ENCODE measurements at regions not wholly inside any gene's neighbourhood (a gene's known extent, or its start where the extent isn't known, plus 50 kb on each side); places are given as distances from the start of the nearest gene placed in this dataset.

GRCh38 chr13:60944016-60944415 lies 471.6 kb downstream of the PCDH20 start:
- no peaks in the 10 kb centered on the region for H3K79me1 ChIP-seq (ENCODE audit: low read depth, low read length)
- no peak overlapping the region for H3K27ac ChIP-seq (ENCODE audit: low read depth, low read length)
- ChIA-PET CTCF (ENCODE audit: partially characterized antibody) (no interaction called here), POLR2A (ENCODE audit: partially characterized antibody) (no interaction called here)
- H3K79me2 ChIP-seq (ENCODE audit: control insufficient read depth in 1 of 2, insufficient read depth in 2 of 2, low read length in 2 of 2), result no peaks in the 10 kb centered on the region
- no peak overlapping the region for H3K56ac ChIP-seq (replicated peaks; ENCODE audit: insufficient read length, low read depth, low read length)
- H3K9ac ChIP-seq (replicated peaks in 1 of 4; ENCODE audit: extremely low read depth in 1 of 4, low read depth in 3 of 4, low read length in 3 of 4), result no peak overlapping the region
- no peaks in the 10 kb centered on the region for H3K23me2 ChIP-seq (ENCODE audit: low read depth, low read length)
- H2BK120ac ChIP-seq (replicated peaks; ENCODE audit: low read depth, low read length), result no peak overlapping the region
- H4K8ac ChIP-seq (ENCODE audit: extremely low read depth, insufficient read depth, low read length), result no peak overlapping the region
- no peak overlapping the region for H2BK12ac ChIP-seq (ENCODE audit: low read depth, low read length)
- H2AFZ ChIP-seq (ENCODE audit: low read length), result no peak overlapping the region
- H3K27me3 ChIP-seq (replicated peaks in 1 of 4; ENCODE audit: control insufficient read depth in 3 of 4, extremely low read depth in 1 of 4, insufficient read depth in 3 of 4, low read length in 3 of 4), result no peaks in the 10 kb centered on the region
- no peak overlapping the region for H3K4ac ChIP-seq (replicated peaks; ENCODE audit: insufficient read length, low read depth, low read length)
- no peak overlapping the region for H2AK5ac ChIP-seq (ENCODE audit: low read depth, low read length)
- H3K23ac ChIP-seq (ENCODE audit: insufficient read length), result no peak overlapping the region
- FAIRE-seq (no peak), DNase-seq (ENCODE audit: low read depth in 1 of 2, low spot score in 2 of 2) (no peak)
- no peaks in the 10 kb centered on the region for H3K36me3 ChIP-seq (ENCODE audit: control insufficient read depth in 2 of 4, insufficient read depth in 4 of 4, low read length in 3 of 4)
- H3K14ac ChIP-seq (ENCODE audit: insufficient read length), result no peak overlapping the region
- no peak overlapping the region for H3K4me3 ChIP-seq (ENCODE audit: extremely low read depth in 1 of 4, insufficient read depth in 2 of 4, low read depth in 3 of 4, low read length in 4 of 4)
- H3K4me1 ChIP-seq (replicated peaks in 1 of 4; ENCODE audit: control insufficient read depth in 3 of 4, insufficient read depth in 4 of 4, low read length in 3 of 4), result no peaks in the 10 kb centered on the region; a peak in 1 of 7 replicates
- H2BK15ac ChIP-seq (ENCODE audit: low read length), result no peak overlapping the region
- H2BK5ac ChIP-seq (ENCODE audit: low read depth, low read length), result no peak overlapping the region
- no peak overlapping the region for H3K4me2 ChIP-seq (ENCODE audit: insufficient read depth in 1 of 2, low read depth in 2 of 2, low read length in 2 of 2)
- H4K20me1 ChIP-seq (replicated peaks in 1 of 2; ENCODE audit: control insufficient read depth in 1 of 2, insufficient read depth in 2 of 2, low read length in 2 of 2), result no peaks in the 10 kb centered on the region
- H2BK20ac ChIP-seq (ENCODE audit: low read length), result no peak overlapping the region
- no peak overlapping the region for H4K91ac ChIP-seq (replicated peaks; ENCODE audit: insufficient read length, low read length)
- no peaks in the 10 kb centered on the region for H3K9me3 ChIP-seq (ENCODE audit: insufficient read depth in 2 of 2, low read depth in 1 of 2, low read length in 1 of 2)
- 90% methylated on average over 1 of the region's 1 CpG; no CpG with 5 or more reads in 1 of the 2 experiments for WGBS, 2 experiments (ENCODE audit: extremely low coverage in 1 of 2, insufficient coverage in 1 of 2, insufficient read length in 1 of 2, insufficient replicate concordance in 2 of 2, low coverage in 1 of 2, low lambda C conversion rate in 2 of 2, missing lambda C conversion rate in 1 of 2)
- no peak overlapping the region for H4K5ac ChIP-seq (ENCODE audit: insufficient read length, low read depth, low read length)
- no peak overlapping the region for H3K18ac ChIP-seq (ENCODE audit: extremely low read depth, low read length)
- TF ChIP-seq CTBP2 (IDR thresholded peaks at IDR 0.05; ENCODE audit: borderline replicate concordance, insufficient read depth, insufficient read length, low read length), result no peak
- TF ChIP-seq CREB1 (IDR thresholded peaks at IDR 0.05), result no peak
- no peak for TF ChIP-seq EP300 (IDR thresholded peaks at IDR 0.05; ENCODE audit: borderline replicate concordance in 1 of 2, low read depth in 2 of 2, low read length in 2 of 2)
- TF ChIP-seq CHD2 (IDR thresholded peaks at IDR 0.05; ENCODE audit: low read length), result no peak
- TF ChIP-seq GABPA (IDR thresholded peaks at IDR 0.05; ENCODE audit: borderline replicate concordance, insufficient read depth, low read length), result no peak
